Liver (tissue), 8 donors: ENCODE measurements at regions not wholly inside any gene's neighbourhood (a gene's known extent, or its start where the extent isn't known, plus 50 kb on each side); places are given as distances from the start of the nearest gene placed in this dataset.

Experiments
- DNase-seq: peaks from one replicate; pipeline ENCODE4 v3.0.0-alpha.2; 2017; ENCODE audit warnings: low spot score
- H3K27ac ChIP-seq, 2 donors: one replicate each; pipeline ENCODE4 v1.7.0; 2013; ENCODE audit warnings: inconsistent platforms in 2 of 2, low read length in 2 of 2, control low read depth in 1 of 2, low read depth in 1 of 2, mild to moderate bottlenecking in 1 of 2
- H3K27me3 ChIP-seq, 4 donors: one replicate each; pipeline versions ENCODE4 v1.6.1 to v1.7.0; 2013; ENCODE audit warnings: low read length in 3 of 4, inconsistent platforms in 1 of 4, mild to moderate bottlenecking in 1 of 4, moderate library complexity in 1 of 4; ENCODE audit not compliant: control insufficient read depth in 4 of 4, insufficient read depth in 4 of 4
- H3K36me3 ChIP-seq, 4 donors: one replicate each; pipeline versions ENCODE4 v1.6.1 to v1.7.0; 2013; ENCODE audit warnings: low read length in 3 of 4, mild to moderate bottlenecking in 3 of 4, low read depth in 1 of 4, moderate library complexity in 1 of 4; ENCODE audit not compliant: control insufficient read depth in 4 of 4, insufficient read depth in 3 of 4
- H3K4me1 ChIP-seq, 4 donors: one replicate each; pipeline versions ENCODE4 v1.6.1 to v1.7.0; 2013; ENCODE audit warnings: low read length in 3 of 4, mild to moderate bottlenecking in 3 of 4, moderate library complexity in 1 of 4; ENCODE audit not compliant: control insufficient read depth in 4 of 4, insufficient read depth in 4 of 4
- H3K4me3 ChIP-seq, 3 donors: one replicate each; pipeline versions ENCODE4 v1.6.1 to v1.7.0; 2013; ENCODE audit warnings: low read length in 3 of 3, control low read depth in 1 of 3, low read depth in 1 of 3, mild to moderate bottlenecking in 1 of 3
- H3K9ac ChIP-seq, 2 donors: one replicate each; pipeline ENCODE4 v1.7.0; 2013; ENCODE audit warnings: low read length in 2 of 2, mild to moderate bottlenecking in 2 of 2, moderate library complexity in 2 of 2, control low read depth in 1 of 2, low read depth in 1 of 2
- H3K9me3 ChIP-seq, 4 donors: one replicate each; pipeline versions ENCODE4 v1.6.1 to v1.7.0; 2013; ENCODE audit warnings: low read length in 3 of 4; ENCODE audit not compliant: control insufficient read depth in 4 of 4
- ATF3 ChIP-seq: IDR thresholded peaks from 2 replicates; pipeline ENCODE4 v1.6.1; 2016; ENCODE audit warnings: antibody characterized with exemption
- CTCF ChIP-seq: fragments of 150-350 bp; IDR thresholded peaks from 2 replicates; pipeline ENCODE4 v1.5.1; 2017; ENCODE audit warnings: improper control_type of control experiment, low read depth, low read length; ENCODE audit not compliant: missing input control
- EGR1 ChIP-seq, 2 donors: IDR thresholded peaks; 2 replicates each; pipeline ENCODE4 v1.6.1; 2016 to 2018; ENCODE audit warnings: antibody characterized with exemption in 2 of 2, low read depth in 2 of 2
- FOXA1 ChIP-seq: IDR thresholded peaks from 2 replicates; pipeline ENCODE4 v1.6.1; 2016; ENCODE audit warnings: antibody characterized with exemption
- FOXA2 ChIP-seq: IDR thresholded peaks from 2 replicates; pipeline ENCODE4 v1.6.1; 2016; ENCODE audit warnings: antibody characterized with exemption
- GABPA ChIP-seq, 2 donors: IDR thresholded peaks in 1 of 2; conservative IDR thresholded peaks in 1 of 2; 2 replicates each; pipeline ENCODE4 v1.6.1; 2016; ENCODE audit warnings: antibody characterized with exemption in 2 of 2, mild to moderate bottlenecking in 1 of 2, moderate library complexity in 1 of 2
- HNF4A ChIP-seq, 2 donors: conservative IDR thresholded peaks; 2 replicates each; pipeline ENCODE4 v1.6.1; 2016; ENCODE audit warnings: antibody characterized with exemption in 2 of 2, mild to moderate bottlenecking in 2 of 2
- HNF4G ChIP-seq: IDR thresholded peaks from 2 replicates; pipeline ENCODE4 v1.6.1; 2016; ENCODE audit warnings: antibody characterized with exemption
- JUND ChIP-seq, 2 donors: IDR thresholded peaks; 2 replicates each; pipeline ENCODE4 v1.6.1; 2016; ENCODE audit warnings: antibody characterized with exemption in 2 of 2
- MAX ChIP-seq: IDR thresholded peaks from 2 replicates; pipeline ENCODE4 v1.6.1; 2016; ENCODE audit warnings: antibody characterized with exemption
- NR2F2 ChIP-seq: IDR thresholded peaks from 2 replicates; pipeline ENCODE4 v1.6.1; 2016; ENCODE audit warnings: antibody characterized with exemption
- RAD21 ChIP-seq, 2 donors: IDR thresholded peaks; 2 replicates each; pipeline ENCODE4 v1.6.1; 2016; ENCODE audit warnings: antibody characterized with exemption in 2 of 2, mild to moderate bottlenecking in 2 of 2
- REST ChIP-seq: IDR thresholded peaks from 2 replicates; pipeline ENCODE4 v1.6.1; 2016; ENCODE audit warnings: antibody characterized with exemption, mild to moderate bottlenecking
- RXRA ChIP-seq, 2 donors: IDR thresholded peaks; 2 replicates each; pipeline ENCODE4 v1.6.1; 2017 to 2018; ENCODE audit warnings: antibody characterized with exemption in 2 of 2, mild to moderate bottlenecking in 1 of 2
- SP1 ChIP-seq: IDR thresholded peaks from 2 replicates; pipeline ENCODE4 v1.6.1; 2018; ENCODE audit warnings: antibody characterized with exemption, mild to moderate bottlenecking
- TAF1 ChIP-seq: conservative IDR thresholded peaks from 2 replicates; pipeline ENCODE4 v1.6.1; 2016; ENCODE audit warnings: antibody characterized with exemption, mild to moderate bottlenecking
- YY1 ChIP-seq: IDR thresholded peaks from 2 replicates; pipeline ENCODE4 v1.6.1; 2016; ENCODE audit warnings: antibody characterized with exemption, mild to moderate bottlenecking
- ZBTB33 ChIP-seq: IDR thresholded peaks from 2 replicates; pipeline ENCODE4 v1.6.1; 2016; ENCODE audit warnings: antibody characterized with exemption
- WGBS: extraction: QIAGEN DNeasy Blood & Tissue Kit; methylation state at CpG from one replicate; pipeline ENCODE4 v1.1.7; 2013; 5-methylcytosine and 5-hydroxymethylcytosine counted together
- donor health status: healthy.
- donor health status: healthy.
- donor health status: healthy.
- donor health status: healthy.
- donor health status: healthy.

- 53% methylated on average over 7 of the region's 7 CpGs for WGBS
- peak overlapping the region in 1 of 2 donors; percentile 8 for H3K9ac ChIP-seq
- DNase-seq, result no peak
Measured at GRCh38 chr6:137353842-137354397, 134.7 kb upstream of the IFNGR1 start.

More at GRCh38 chr6:137353842-137354397, 134.7 kb upstream of the IFNGR1 start:
- Histone ChIP-seq H3K4me3 (no peak overlapping the region), H3K36me3 (no peaks in the 10 kb centered on the region), H3K4me1 (peaks cover 6 to 55% (median 33%) of the 10 kb centered on the region in 4 donors), H3K27ac (peak overlapping the region; percentile 37 to 82), H3K27me3 (no peaks in the 10 kb centered on the region), H3K9me3 (no peaks in the 10 kb centered on the region)
- TF ChIP-seq HNF4G (peak; percentile 40), RXRA (IDR thresholded peaks at IDR 0.05) (peak; percentile 95), TAF1 (no peak), YY1 (peak; percentile 81), EGR1 (IDR thresholded peaks at IDR 0.05; ENCODE audit: low read depth in 2 of 2) (peak in 1 of 2 donors; percentile 21), SP1 (peak; percentile 94), FOXA1 (peak; percentile 94), GABPA (IDR thresholded peaks at IDR 0.05 in 1 of 2, conservative IDR thresholded peaks at IDR 0.05 in 1 of 2) (no peak), NR2F2 (peak; percentile 62), CTCF (no peak), RAD21 (IDR thresholded peaks at IDR 0.05) (peak; percentile 38 to 44), FOXA2 (peak; percentile 93), MAX (peak; percentile 45), ATF3 (peak; percentile 42), ZBTB33 (peak; percentile 31), JUND (IDR thresholded peaks at IDR 0.05) (peak; percentile 23 to 46), HNF4A (conservative IDR thresholded peaks at IDR 0.05) (peak; percentile 78 to 85), REST (peak; percentile 78)
